ENCODE measurements at regions not wholly inside any gene's neighbourhood (a gene's known extent, or its start where the extent isn't known, plus 50 kb on each side); places are given as distances from the start of the nearest gene placed in this dataset.

GRCh38 chr4:79513576-79513975 lies 105.5 kb upstream of the GK2 start:
- TF ChIP-seq ZNF274 (IDR thresholded peaks at IDR 0.05; ENCODE audit: low read depth, low read length) (no peak), YY1 (IDR thresholded peaks at IDR 0.05; ENCODE audit: insufficient read depth, insufficient read length) (no peak)
